HG02678 (cell line): ENCODE measurements at regions not wholly inside any gene's neighbourhood (a gene's known extent, or its start where the extent isn't known, plus 50 kb on each side); places are given as distances from the start of the nearest gene placed in this dataset.

Source experiments
- ATAC-seq: cut with Tn5 transposase; IDR thresholded peaks from one replicate; pipeline ENCODE4 v1.9.1; 2021; ENCODE audit warnings: mild to moderate bottlenecking, moderate library complexity; ENCODE audit not compliant: unreplicated experiment

GRCh38 chr11:122453586-122453985 lies 201.9 kb upstream of the UBASH3B start:
- ATAC-seq = no peak

- ATAC-seq = no peak
These were observed 203.6 kb upstream of the UBASH3B start for GRCh38 chr11:122451911-122452310.

DNA sequence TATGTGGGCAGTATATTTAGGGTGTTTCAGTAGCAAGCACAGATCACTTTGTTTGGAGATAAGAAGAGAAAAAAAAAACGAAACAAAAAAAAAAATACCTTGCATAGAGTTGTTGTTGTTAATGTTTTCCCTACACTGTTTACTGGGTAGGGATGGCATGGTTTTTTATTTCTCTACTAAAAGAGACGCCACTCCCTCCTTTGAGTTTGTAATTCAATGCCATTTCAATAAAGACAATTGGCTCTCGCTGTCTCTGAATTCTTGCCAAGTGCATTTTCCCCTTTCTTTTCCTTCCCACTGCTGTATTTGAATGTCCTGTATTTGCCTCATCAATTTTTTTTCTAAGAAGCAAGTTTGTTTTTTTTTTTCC lies 213.9 kb upstream of the UBASH3B start:
- ATAC-seq = no peak

GRCh38 chr11:122440811-122441665 lies 214.5 kb upstream of the UBASH3B start:
- no peak for ATAC-seq

GRCh38 chr11:122439866-122440810 lies 215.4 kb upstream of the UBASH3B start:
- ATAC-seq = no peak

DNA sequence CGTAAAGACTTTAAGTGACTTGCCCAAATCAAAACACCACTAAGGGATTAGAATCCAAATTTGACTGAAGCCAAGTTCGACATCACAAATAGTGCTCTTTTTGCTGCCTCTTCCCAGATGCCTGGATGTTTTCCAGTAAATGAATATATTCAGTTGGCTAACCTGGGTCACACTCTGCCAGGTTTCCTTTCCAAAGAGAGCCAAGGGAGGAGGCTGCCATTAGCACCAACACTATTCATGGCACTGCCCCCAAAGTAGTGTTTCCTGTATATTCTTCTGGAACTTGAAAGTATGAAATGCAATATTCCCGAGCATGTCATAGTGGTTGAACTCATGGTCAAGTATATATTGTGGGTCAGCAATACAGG lies 219.3 kb upstream of the UBASH3B start:
- ATAC-seq = no peak

GRCh38 chr11:122435540-122436187 lies 219.9 kb upstream of the UBASH3B start:
- ATAC-seq = no peak

DNA sequence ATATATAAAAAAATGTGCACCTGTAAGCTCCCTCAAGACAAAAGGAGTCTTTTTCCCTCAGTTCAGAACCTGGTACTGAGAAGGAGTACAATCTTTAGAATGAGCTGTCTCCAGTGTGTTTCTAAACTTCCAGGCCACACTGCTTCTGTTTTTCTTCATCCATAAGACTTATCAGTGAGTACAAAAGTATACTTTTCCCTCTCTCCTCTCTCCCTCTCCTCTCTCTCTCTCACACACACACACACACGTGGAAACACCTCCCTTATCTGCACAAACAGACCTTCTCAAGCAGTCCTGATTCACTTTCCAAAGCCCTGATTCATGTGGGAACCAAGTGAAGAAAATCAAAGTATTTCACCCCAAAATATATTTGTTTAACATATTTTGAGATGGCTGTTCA lies 220.7 kb upstream of the UBASH3B start:
- ATAC-seq = no peak

- no peak for ATAC-seq
These were observed 225.0 kb upstream of the UBASH3B start for GRCh38 chr11:122430490-122430889.

DNA sequence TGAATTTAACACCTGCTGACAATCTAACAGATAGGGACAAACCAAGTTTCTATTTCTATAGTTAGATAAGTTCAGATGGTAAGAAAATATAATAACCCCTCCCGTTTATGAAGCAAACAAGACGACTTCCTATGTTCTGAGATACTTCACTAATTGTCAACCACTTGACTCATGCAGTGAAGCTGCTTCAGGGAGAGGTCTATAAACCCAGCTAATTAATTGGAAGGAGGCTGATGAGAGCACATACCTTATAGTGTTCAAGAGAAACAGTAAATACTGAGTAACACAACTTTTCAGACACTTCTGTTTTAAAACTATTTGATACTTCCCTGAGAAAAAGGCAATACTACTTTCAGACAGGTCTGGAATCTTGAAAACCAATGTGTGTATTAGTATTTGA lies 229.4 kb upstream of the UBASH3B start:
- ATAC-seq = no peak

DNA sequence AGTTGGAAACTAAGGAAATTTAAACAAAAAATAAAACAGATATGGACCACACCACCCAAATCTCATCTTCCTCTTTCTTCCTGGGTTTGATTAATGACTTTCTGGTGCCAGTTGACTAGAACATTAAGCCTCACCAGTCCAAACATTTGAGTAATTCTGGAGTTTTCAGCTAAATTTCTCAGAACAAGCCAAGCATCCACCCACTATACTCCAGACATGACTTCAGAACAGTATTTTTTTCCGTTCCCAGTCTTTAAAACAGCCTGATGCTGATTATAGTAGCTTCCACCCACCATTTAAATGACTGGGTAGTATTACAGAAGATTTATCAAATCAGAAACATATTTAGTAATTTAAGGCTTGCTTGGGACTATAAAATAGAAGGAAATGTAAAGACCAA lies 230.9 kb upstream of the UBASH3B start:
- no peak for ATAC-seq

GRCh38 chr11:122423886-122424285 lies 231.6 kb upstream of the UBASH3B start:
- ATAC-seq = no peak

DNA sequence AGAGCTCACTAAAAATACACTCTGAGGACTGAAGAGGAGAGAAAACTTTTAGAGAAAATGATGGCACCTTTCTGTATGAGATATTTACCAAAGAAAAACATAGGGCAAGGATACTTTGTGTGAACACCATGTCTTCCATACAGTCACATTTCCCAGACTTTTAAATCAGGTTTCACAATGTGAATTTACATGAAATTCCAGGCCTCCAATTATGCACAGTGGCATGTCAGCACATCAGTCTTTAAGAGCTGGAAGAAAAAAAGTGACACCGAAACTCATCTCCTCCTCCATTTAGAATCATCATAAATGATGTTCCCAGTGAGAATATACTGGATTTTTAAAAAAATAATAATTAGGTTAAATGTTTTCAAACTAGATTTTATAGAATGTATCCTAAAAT lies 232.2 kb upstream of the UBASH3B start:
- ATAC-seq = no peak

DNA sequence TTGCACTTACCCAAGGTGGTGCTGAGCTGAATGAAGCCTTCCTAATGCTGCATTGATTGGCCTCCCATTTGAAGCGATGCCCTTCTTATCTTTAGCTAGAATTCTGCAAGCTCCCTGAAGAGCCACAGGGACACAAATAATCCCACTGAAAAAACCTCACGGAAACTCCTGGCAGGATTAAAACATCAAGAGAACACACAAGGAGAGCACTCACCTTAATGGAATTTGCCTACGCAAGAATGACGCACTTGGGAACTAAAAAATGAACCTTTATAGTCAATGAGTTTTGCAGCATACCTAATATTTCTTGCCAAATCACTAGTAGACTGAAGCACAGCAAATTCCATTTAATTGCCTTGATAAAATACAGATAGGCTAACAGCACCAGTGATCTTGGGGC lies 232.8 kb upstream of the UBASH3B start:
- no peak for ATAC-seq

- ATAC-seq = no peak
These were observed 233.8 kb upstream of the UBASH3B start for GRCh38 chr11:122421702-122422101.

- ATAC-seq = no peak
These were observed 237.5 kb upstream of the UBASH3B start for GRCh38 chr11:122418032-122418431.

- ATAC-seq = no peak
These were observed 241.0 kb upstream of the UBASH3B start for GRCh38 chr11:122414406-122415018.

DNA sequence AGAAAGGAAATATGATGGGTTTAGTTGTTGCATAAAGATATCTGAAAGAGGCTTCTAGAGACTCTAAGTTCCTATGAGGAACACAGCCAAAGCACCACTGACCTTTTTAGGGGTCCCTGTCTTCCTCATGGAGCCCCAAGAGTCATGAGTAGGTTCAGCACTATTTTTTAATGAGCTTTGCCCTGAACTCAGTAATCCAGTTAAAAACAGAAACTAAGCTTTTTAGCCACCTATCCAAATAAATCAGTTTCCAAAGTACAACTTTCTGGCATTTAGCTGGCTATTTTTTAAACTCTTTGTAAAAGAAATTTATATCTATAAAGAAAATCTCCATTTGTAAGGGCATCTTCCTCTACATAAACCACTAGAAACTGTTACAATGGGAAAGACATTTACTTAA lies 241.8 kb upstream of the UBASH3B start:
- no peak for ATAC-seq

DNA sequence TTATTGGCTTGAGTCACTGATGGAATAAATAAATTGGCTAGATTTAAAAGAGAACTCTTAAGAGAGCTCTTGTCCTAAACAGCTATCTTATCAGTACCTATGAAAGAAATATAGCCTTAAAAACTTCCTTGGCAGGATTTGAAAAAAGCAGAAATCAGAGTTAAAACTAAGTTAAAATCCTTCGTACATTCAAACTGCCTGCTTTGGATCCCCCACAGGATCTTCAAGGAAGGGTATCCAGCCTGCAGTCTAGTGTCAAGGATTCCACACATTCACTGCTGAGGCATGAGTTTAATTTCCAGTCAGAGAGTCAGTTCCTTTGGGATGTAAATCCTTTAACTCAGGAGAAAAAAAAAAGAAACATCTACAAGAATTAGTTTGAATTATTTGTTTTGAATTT lies 242.9 kb upstream of the UBASH3B start:
- ATAC-seq = no peak

- no peak for ATAC-seq
These were observed 249.1 kb upstream of the UBASH3B start for GRCh38 chr11:122406466-122406865.
